H1 (cell line): ENCODE measurements at regions not wholly inside any gene's neighbourhood (a gene's known extent, or its start where the extent isn't known, plus 50 kb on each side); places are given as distances from the start of the nearest gene placed in this dataset.

Experiments used
- CEBPB ChIP-seq: IDR thresholded peaks from 2 replicates; pipeline ENCODE4 v1.6.1; 2012; ENCODE audit warnings: low read depth, low read length
- CREB1 ChIP-seq: IDR thresholded peaks from 2 replicates; pipeline ENCODE4 v1.6.1; 2012; ENCODE audit warnings: inconsistent platforms
- EGR1 ChIP-seq: IDR thresholded peaks from 2 replicates; pipeline ENCODE4 v1.6.1; 2011; ENCODE audit warnings: low read depth, low read length, borderline replicate concordance
- GABPA ChIP-seq: IDR thresholded peaks from 2 replicates; pipeline ENCODE4 v1.6.1; 2011; ENCODE audit warnings: mild to moderate bottlenecking, low read length, moderate library complexity, borderline replicate concordance; ENCODE audit not compliant: insufficient read depth
- KDM4A ChIP-seq: IDR thresholded peaks from one replicate; pipeline ENCODE4 v1.7.1; 2012; ENCODE audit warnings: low read depth, mild to moderate bottlenecking, moderate library complexity, low read length, inconsistent platforms; ENCODE audit not compliant: severe bottlenecking
- MAFK ChIP-seq: IDR thresholded peaks from 2 replicates; pipeline ENCODE4 v1.6.1; 2012; ENCODE audit warnings: low read depth, mild to moderate bottlenecking, improper control_type of control experiment, low read length
- SIN3A ChIP-seq, 2 experiments: IDR thresholded peaks in 1 of 2; conservative IDR thresholded peaks in 1 of 2; 2 replicates each; pipeline ENCODE4 v1.6.1; 2011 to 2012; ENCODE audit warnings: low read length in 2 of 2, improper control_type of control experiment in 1 of 2, low read depth in 1 of 2, mild to moderate bottlenecking in 1 of 2
- YY1 ChIP-seq: IDR thresholded peaks from 2 replicates; pipeline ENCODE4 v1.6.1; 2011; ENCODE audit warnings: low read depth, mild to moderate bottlenecking, low read length
- TF ChIP-seq, protein P1 (sequence below): fragments of 300-600 bp; sonication (generic); IDR thresholded peaks from 2 replicates; pipeline ENCODE4 v1.7.1; 2012; ENCODE audit warnings: low read length, moderate library complexity, mild to moderate bottlenecking, inconsistent platforms; ENCODE audit not compliant: insufficient replicate concordance
- TF ChIP-seq, protein P2 (sequence below): IDR thresholded peaks from 2 replicates; pipeline ENCODE4 v1.6.1; 2011; ENCODE audit warnings: low read length, improper control_type of control experiment

DNA sequence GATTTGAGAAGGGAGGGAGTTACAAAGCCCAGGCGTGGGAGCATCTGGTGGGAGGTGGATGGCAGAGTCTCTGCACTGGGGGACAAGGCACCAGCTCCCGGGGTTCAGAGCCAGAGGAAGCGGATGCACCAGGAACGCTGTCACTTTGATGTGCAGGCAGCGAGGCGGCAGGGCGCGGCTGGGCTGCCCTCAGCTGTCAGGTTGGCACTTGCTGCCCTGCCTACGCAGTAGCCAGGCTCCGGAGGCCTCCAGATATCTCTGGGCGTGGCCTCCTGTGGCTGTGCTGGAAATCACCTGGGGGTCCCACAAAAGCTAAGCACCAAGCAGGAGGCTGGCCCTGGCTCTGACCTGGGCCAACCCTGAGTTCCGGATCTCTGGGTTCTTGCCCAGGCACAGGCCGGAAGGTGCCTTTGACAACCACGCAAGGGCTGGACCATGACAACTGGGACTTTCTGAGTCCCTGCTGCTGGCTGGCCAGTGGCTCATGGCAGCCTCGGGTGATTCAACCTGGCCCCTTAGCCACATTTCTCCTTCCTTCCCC lies 62.1 kb upstream of the MAP1LC3B2 start (continued):
- TF ChIP-seq, protein P1, sequence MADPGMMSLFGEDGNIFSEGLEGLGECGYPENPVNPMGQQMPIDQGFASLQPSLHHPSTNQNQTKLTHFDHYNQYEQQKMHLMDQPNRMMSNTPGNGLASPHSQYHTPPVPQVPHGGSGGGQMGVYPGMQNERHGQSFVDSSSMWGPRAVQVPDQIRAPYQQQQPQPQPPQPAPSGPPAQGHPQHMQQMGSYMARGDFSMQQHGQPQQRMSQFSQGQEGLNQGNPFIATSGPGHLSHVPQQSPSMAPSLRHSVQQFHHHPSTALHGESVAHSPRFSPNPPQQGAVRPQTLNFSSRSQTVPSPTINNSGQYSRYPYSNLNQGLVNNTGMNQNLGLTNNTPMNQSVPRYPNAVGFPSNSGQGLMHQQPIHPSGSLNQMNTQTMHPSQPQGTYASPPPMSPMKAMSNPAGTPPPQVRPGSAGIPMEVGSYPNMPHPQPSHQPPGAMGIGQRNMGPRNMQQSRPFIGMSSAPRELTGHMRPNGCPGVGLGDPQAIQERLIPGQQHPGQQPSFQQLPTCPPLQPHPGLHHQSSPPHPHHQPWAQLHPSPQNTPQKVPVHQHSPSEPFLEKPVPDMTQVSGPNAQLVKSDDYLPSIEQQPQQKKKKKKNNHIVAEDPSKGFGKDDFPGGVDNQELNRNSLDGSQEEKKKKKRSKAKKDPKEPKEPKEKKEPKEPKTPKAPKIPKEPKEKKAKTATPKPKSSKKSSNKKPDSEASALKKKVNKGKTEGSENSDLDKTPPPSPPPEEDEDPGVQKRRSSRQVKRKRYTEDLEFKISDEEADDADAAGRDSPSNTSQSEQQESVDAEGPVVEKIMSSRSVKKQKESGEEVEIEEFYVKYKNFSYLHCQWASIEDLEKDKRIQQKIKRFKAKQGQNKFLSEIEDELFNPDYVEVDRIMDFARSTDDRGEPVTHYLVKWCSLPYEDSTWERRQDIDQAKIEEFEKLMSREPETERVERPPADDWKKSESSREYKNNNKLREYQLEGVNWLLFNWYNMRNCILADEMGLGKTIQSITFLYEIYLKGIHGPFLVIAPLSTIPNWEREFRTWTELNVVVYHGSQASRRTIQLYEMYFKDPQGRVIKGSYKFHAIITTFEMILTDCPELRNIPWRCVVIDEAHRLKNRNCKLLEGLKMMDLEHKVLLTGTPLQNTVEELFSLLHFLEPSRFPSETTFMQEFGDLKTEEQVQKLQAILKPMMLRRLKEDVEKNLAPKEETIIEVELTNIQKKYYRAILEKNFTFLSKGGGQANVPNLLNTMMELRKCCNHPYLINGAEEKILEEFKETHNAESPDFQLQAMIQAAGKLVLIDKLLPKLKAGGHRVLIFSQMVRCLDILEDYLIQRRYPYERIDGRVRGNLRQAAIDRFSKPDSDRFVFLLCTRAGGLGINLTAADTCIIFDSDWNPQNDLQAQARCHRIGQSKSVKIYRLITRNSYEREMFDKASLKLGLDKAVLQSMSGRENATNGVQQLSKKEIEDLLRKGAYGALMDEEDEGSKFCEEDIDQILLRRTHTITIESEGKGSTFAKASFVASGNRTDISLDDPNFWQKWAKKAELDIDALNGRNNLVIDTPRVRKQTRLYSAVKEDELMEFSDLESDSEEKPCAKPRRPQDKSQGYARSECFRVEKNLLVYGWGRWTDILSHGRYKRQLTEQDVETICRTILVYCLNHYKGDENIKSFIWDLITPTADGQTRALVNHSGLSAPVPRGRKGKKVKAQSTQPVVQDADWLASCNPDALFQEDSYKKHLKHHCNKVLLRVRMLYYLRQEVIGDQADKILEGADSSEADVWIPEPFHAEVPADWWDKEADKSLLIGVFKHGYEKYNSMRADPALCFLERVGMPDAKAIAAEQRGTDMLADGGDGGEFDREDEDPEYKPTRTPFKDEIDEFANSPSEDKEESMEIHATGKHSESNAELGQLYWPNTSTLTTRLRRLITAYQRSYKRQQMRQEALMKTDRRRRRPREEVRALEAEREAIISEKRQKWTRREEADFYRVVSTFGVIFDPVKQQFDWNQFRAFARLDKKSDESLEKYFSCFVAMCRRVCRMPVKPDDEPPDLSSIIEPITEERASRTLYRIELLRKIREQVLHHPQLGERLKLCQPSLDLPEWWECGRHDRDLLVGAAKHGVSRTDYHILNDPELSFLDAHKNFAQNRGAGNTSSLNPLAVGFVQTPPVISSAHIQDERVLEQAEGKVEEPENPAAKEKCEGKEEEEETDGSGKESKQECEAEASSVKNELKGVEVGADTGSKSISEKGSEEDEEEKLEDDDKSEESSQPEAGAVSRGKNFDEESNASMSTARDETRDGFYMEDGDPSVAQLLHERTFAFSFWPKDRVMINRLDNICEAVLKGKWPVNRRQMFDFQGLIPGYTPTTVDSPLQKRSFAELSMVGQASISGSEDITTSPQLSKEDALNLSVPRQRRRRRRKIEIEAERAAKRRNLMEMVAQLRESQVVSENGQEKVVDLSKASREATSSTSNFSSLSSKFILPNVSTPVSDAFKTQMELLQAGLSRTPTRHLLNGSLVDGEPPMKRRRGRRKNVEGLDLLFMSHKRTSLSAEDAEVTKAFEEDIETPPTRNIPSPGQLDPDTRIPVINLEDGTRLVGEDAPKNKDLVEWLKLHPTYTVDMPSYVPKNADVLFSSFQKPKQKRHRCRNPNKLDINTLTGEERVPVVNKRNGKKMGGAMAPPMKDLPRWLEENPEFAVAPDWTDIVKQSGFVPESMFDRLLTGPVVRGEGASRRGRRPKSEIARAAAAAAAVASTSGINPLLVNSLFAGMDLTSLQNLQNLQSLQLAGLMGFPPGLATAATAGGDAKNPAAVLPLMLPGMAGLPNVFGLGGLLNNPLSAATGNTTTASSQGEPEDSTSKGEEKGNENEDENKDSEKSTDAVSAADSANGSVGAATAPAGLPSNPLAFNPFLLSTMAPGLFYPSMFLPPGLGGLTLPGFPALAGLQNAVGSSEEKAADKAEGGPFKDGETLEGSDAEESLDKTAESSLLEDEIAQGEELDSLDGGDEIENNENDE: no peak
- TF ChIP-seq, protein P2, sequence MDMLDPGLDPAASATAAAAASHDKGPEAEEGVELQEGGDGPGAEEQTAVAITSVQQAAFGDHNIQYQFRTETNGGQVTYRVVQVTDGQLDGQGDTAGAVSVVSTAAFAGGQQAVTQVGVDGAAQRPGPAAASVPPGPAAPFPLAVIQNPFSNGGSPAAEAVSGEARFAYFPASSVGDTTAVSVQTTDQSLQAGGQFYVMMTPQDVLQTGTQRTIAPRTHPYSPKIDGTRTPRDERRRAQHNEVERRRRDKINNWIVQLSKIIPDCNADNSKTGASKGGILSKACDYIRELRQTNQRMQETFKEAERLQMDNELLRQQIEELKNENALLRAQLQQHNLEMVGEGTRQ: no peak
- TF ChIP-seq YY1: no peak
- no peak for TF ChIP-seq CEBPB
- no peak for TF ChIP-seq SIN3A (conservative IDR thresholded peaks at IDR 0.05 in 1 of 2, IDR thresholded peaks at IDR 0.05 in 1 of 2; ENCODE audit: low read depth in 1 of 2, low read length in 2 of 2)
- TF ChIP-seq GABPA: no peak
- TF ChIP-seq KDM4A: no peak
- no peak for TF ChIP-seq EGR1
- TF ChIP-seq MAFK: no peak
- no peak for TF ChIP-seq CREB1
